ENCODE measurements at regions not wholly inside any gene's neighbourhood (a gene's known extent, or its start where the extent isn't known, plus 50 kb on each side); places are given as distances from the start of the nearest gene placed in this dataset.

DNA sequence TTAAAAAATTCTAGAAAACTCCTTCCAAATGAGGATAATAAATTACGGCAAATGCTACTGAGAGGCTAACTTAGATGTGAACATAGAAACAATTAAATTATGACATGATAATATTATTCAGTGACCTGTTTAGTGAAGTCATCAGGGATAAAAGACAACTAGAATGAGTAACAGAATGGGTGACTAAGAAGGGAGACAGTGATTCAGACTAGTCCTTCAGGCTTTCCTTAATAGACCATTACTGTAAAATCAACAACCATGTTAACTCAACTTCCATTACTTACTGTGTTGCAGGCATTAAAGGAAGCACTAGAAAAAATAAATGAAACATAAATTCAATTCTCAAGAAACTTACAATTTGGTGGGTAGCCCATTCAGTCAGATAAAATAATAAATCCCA, 543.9 kb upstream of the LRFN5 start:
- TF ChIP-seq, protein P1, sequence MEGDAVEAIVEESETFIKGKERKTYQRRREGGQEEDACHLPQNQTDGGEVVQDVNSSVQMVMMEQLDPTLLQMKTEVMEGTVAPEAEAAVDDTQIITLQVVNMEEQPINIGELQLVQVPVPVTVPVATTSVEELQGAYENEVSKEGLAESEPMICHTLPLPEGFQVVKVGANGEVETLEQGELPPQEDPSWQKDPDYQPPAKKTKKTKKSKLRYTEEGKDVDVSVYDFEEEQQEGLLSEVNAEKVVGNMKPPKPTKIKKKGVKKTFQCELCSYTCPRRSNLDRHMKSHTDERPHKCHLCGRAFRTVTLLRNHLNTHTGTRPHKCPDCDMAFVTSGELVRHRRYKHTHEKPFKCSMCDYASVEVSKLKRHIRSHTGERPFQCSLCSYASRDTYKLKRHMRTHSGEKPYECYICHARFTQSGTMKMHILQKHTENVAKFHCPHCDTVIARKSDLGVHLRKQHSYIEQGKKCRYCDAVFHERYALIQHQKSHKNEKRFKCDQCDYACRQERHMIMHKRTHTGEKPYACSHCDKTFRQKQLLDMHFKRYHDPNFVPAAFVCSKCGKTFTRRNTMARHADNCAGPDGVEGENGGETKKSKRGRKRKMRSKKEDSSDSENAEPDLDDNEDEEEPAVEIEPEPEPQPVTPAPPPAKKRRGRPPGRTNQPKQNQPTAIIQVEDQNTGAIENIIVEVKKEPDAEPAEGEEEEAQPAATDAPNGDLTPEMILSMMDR (IDR thresholded peaks at IDR 0.05) = no peak
- TF ChIP-seq POLR2A (IDR thresholded peaks at IDR 0.05) = no peak
